GM12878 (cell line): ENCODE measurements at regions not wholly inside any gene's neighbourhood (a gene's known extent, or its start where the extent isn't known, plus 50 kb on each side); places are given as distances from the start of the nearest gene placed in this dataset.

Source experiments
- ATAC-seq: fragments of 200-7000 bp; cut with Tn5 transposase; 3 replicates; pipeline ENCODE4 v1.9.1; 2020; ENCODE audit warnings: mild to moderate bottlenecking, moderate library complexity
- BruUV-seq: library from RNA; stranded (reverse); fragments of 400-500 nt; replicated peaks from 2 replicates; lab custom pipeline; 2021; lab: Mats Ljungman, UMichigan
- CTCF ChIA-PET: fragments of 300-600 bp; sonication (Branson Sonifier 250); formaldehyde crosslinking; extraction: SDS; loops from one replicate; lab custom pipeline; 2021; ENCODE audit warnings: inconsistent platforms; lab: Yijun Ruan, JAX
- POLR2A ChIA-PET: fragments of 350-600 bp; formaldehyde crosslinking; extraction: SDS; loops from one replicate; lab custom pipeline; 2021; ENCODE audit warnings: inconsistent platforms; lab: Charles Lee
- RAD21 ChIA-PET: fragments of 300-600 bp; sonication (Branson Sonifier 250); formaldehyde crosslinking; loops from one replicate; lab custom pipeline; 2023; ENCODE audit warnings: antibody characterized with exemption; ENCODE audit not compliant: unreplicated experiment; lab: Charles Lee
- SMC1A ChIA-PET: fragments of 300-600 bp; sonication (Branson Sonifier 250); formaldehyde crosslinking; loops from one replicate; lab custom pipeline; 2023; ENCODE audit not compliant: unreplicated experiment, uncharacterized antibody; lab: Charles Lee
- DNase-seq: peaks from one replicate; pipeline ENCODE4 v3.0.0-alpha.2; 2011; ENCODE audit warnings: low read depth, low spot score
- FAIRE-seq: peaks from 3 replicates; lab custom pipeline; 2011; peaks lifted over from hg19 to GRCh38; lab: Jason Lieb, UNC
- H2AFZ ChIP-seq: 2 replicates; pipeline ENCODE4 v1.6.0; 2011; ENCODE audit warnings: low read depth, low read length, control low read depth; ENCODE audit not compliant: control insufficient read depth
- H3K27ac ChIP-seq: 2 replicates; pipeline ENCODE4 v1.5.1; 2011; ENCODE audit warnings: control low read depth; ENCODE audit not compliant: control insufficient read depth, insufficient read depth
- H3K27me3 ChIP-seq, 2 experiments: replicated peaks in 1 of 2; 2 replicates each; pipeline versions ENCODE4 v1.6.0 to v1.6.1; 2011; ENCODE audit warnings: low read length in 1 of 2; ENCODE audit not compliant: control insufficient read depth in 2 of 2, insufficient read depth in 2 of 2
- H3K36me3 ChIP-seq, 2 experiments: 2 replicates each; pipeline ENCODE4 v1.5.1; 2011; ENCODE audit warnings: low read length in 1 of 2; ENCODE audit not compliant: control insufficient read depth in 2 of 2, insufficient read depth in 2 of 2
- H3K4me1 ChIP-seq: 2 replicates; pipeline ENCODE4 v1.6.1; 2011; ENCODE audit warnings: mild to moderate bottlenecking, low read length, moderate library complexity, mixed read lengths; ENCODE audit not compliant: control insufficient read depth, insufficient read depth
- H3K4me2 ChIP-seq: 2 replicates; pipeline ENCODE4 v1.6.0; 2011; ENCODE audit warnings: control low read depth; ENCODE audit not compliant: control insufficient read depth, insufficient read depth
- H3K4me3 ChIP-seq: fragments of 200-600 bp; sonication (generic); 2 replicates; pipeline ENCODE4 v1.5.1; 2016
- H3K79me2 ChIP-seq: 2 replicates; pipeline ENCODE4 v1.6.0; 2011; ENCODE audit warnings: low read length; ENCODE audit not compliant: control insufficient read depth, insufficient read depth
- H3K9ac ChIP-seq: 2 replicates; pipeline ENCODE4 v1.8.0; 2011; ENCODE audit warnings: low read length, control low read depth, mixed read lengths; ENCODE audit not compliant: control insufficient read depth, insufficient read depth
- H3K9me3 ChIP-seq: replicated peaks from 3 replicates; pipeline ENCODE4 v1.5.1; 2011; ENCODE audit warnings: mild to moderate bottlenecking, low read length; ENCODE audit not compliant: control insufficient read depth, insufficient read depth
- H4K20me1 ChIP-seq: 2 replicates; pipeline ENCODE4 v1.6.0; 2011; ENCODE audit not compliant: control insufficient read depth, insufficient read depth
- CREM ChIP-seq: IDR thresholded peaks from 2 replicates; pipeline ENCODE4 v1.6.1; 2014; ENCODE audit warnings: antibody characterized with exemption, low read depth
- FOXK2 ChIP-seq: fragments of 450-650 bp; IDR thresholded peaks from 2 replicates; pipeline ENCODE4 v1.6.1; 2017; ENCODE audit warnings: mild to moderate bottlenecking, moderate library complexity
- GATAD2B ChIP-seq: fragments of 450-650 bp; conservative IDR thresholded peaks from 2 replicates; pipeline ENCODE4 v1.6.1; 2017; ENCODE audit warnings: low read depth, mild to moderate bottlenecking, moderate library complexity
- HDGF ChIP-seq: fragments of 450-650 bp; IDR thresholded peaks from 2 replicates; pipeline ENCODE4 v1.6.1; 2016; ENCODE audit warnings: antibody characterized with exemption
- IRF3 ChIP-seq: fragments of 450-650 bp; IDR thresholded peaks from 2 replicates; pipeline ENCODE4 v1.6.1; 2014; ENCODE audit warnings: mild to moderate bottlenecking
- KAT2A ChIP-seq: conservative IDR thresholded peaks from 2 replicates; pipeline ENCODE4 v1.6.1; 2011; ENCODE audit warnings: low read depth, low read length; ENCODE audit not compliant: control insufficient read depth
- MTA3 ChIP-seq: IDR thresholded peaks from 2 replicates; pipeline ENCODE4 v1.6.1; 2012; ENCODE audit warnings: low read length, inconsistent platforms, borderline replicate concordance
- NFIC ChIP-seq: IDR thresholded peaks from 2 replicates; pipeline ENCODE4 v1.6.1; 2012; ENCODE audit warnings: low read depth, mild to moderate bottlenecking, inconsistent platforms, low read length, moderate library complexity
- ZNF24 ChIP-seq: fragments of 450-650 bp; IDR thresholded peaks from 2 replicates; pipeline ENCODE4 v1.6.1; 2017; ENCODE audit warnings: antibody characterized with exemption, mild to moderate bottlenecking
- ZSCAN29 ChIP-seq: fragments of 450-650 bp; IDR thresholded peaks from 2 replicates; pipeline ENCODE4 v1.6.1; 2017; ENCODE audit warnings: mild to moderate bottlenecking, moderate library complexity
- WGBS: methylation state at CpG from one replicate; pipeline ENCODE4 v1.1.6; 2016; ENCODE audit warnings: low lambda C conversion rate; ENCODE audit not compliant: insufficient replicate concordance, insufficient coverage; ENCODE audit errors: missing lambda C conversion rate; 5-methylcytosine and 5-hydroxymethylcytosine counted together
- in situ Hi-C: fragments of 300-500 bp; cut with MboI; formaldehyde crosslinking; loops from 9 replicates; pipeline ENCODE4 v1.14.3; 2018; ENCODE audit warnings: mixed read lengths
- intact Hi-C: fragments of 100-400 bp; cut with micrococcal nuclease; formaldehyde crosslinking; loops from one replicate; pipeline ENCODE4 v1.14.2; 2022; ENCODE audit not compliant: unreplicated experiment

GRCh38 chr15:96678386-96678785, 347.9 kb downstream of the NR2F2 start:
- Histone ChIP-seq H3K36me3 (no peaks in the 10 kb centered on the region), H2AFZ (no peak overlapping the region), H3K9ac (no peak overlapping the region)
- no peak for TF ChIP-seq MTA3
- no peak for TF ChIP-seq GATAD2B
- TF ChIP-seq ZNF24: no peak
- no peak for TF ChIP-seq HDGF
- TF ChIP-seq KAT2A: no peak
- no peak for TF ChIP-seq CREM
- TF ChIP-seq IRF3: no peak
- TF ChIP-seq NFIC: no peak
- TF ChIP-seq FOXK2: no peak
- TF ChIP-seq ZSCAN29: no peak
- TF ChIP-seq, all 136 proteins: peak for 0
- SMC1A ChIA-PET: interaction anchor here (0.7 kb wide), 1 partner anchor 8 kb away, joined by 3 read pairs; no protein-coding TSS in a partner anchor
- H3K4me3 ChIP-seq: no peak overlapping the region
- RAD21 ChIA-PET: no interaction called here
- H3K27me3 ChIP-seq: no peaks in the 10 kb centered on the region
- POLR2A ChIA-PET: no interaction called here
- H3K79me2 ChIP-seq: no peaks in the 10 kb centered on the region
- 22% methylated on average over 3 of the region's 3 CpGs for WGBS
- ATAC-seq (no peak), FAIRE-seq (no peak), DNase-seq (no peak)
- H3K9me3 ChIP-seq: no peaks in the 10 kb centered on the region; the same call in 2 of the 3 replicates
- H3K27ac ChIP-seq: no peak overlapping the region
- no peak overlapping the region for H3K4me2 ChIP-seq
- no peaks in the 10 kb centered on the region for H4K20me1 ChIP-seq
- no peaks in the 10 kb centered on the region for H3K4me1 ChIP-seq
- intact Hi-C loops: no loop called here
- in situ Hi-C loops: no loop called here
- CTCF ChIA-PET: interaction anchor here (1.1 kb wide), 1 partner anchor 10 kb away, joined by 4 read pairs; no protein-coding TSS in a partner anchor
- BruUV-seq: no TSS peak
